Non-pigmented ciliary epithelial cell (primary cell): ENCODE measurements at regions not wholly inside any gene's neighbourhood (a gene's known extent, or its start where the extent isn't known, plus 50 kb on each side); places are given as distances from the start of the nearest gene placed in this dataset.
"Not testable (repeated sequence)": the region's sequence is repeated elsewhere in the genome, so short reads cannot be mapped to it uniquely, and the experiment has no call there.

ENCODE experiments used
- DNase-seq: peaks from one replicate; pipeline ENCODE4 v3.0.0-alpha.2; 2010; ENCODE audit warnings: low read depth

GRCh38 chr2:16393500-16394071, 272.0 kb downstream of the CYRIA start:
- no peak for DNase-seq

GRCh38 chr2:16392647-16393499, 272.8 kb downstream of the CYRIA start:
- DNase-seq: no peak

DNA sequence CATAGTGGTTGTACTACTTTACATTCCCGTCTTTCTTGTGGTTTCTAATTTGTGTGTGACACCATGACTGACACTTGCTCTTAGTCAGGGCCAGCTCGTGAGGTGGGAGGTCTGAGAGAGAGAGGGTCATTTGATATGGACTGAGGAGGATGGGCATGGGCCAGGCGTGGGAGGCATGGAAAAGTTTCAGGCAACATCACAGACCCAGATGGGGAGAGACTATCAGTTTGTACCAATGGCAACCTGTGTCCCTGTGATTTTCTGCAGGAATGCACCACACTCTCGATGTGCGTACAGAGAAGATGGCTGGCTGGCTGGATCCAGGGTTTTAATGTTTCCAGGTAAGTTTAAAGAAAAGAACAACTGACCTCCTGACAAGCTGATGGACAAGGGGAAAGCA, 273.6 kb downstream of the CYRIA start:
- no peak for DNase-seq

DNA sequence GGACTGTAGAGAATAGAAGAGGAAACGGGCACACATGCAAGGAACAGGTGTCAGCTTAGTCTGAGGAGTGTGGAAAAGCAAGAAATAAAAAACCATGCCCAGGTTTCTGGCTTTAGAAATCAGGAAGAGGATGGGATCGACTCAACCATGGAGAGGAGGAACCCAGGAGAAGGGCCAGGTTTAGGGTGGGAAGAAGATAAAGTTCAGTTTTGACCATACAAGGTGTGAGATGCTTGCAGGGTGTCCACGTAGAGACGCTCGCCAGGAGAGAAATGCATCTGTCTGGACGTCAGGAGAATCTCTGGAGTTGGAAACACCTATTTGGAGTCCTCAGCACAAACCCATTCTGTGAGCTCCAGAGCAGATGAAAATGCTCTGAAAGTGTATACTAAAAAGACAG, 275.1 kb downstream of the CYRIA start:
- DNase-seq: no peak

GRCh38 chr2:16389611-16390010, 276.0 kb downstream of the CYRIA start:
- no peak for DNase-seq

- not testable (repeated sequence) for DNase-seq
These were observed 277.3 kb downstream of the CYRIA start for GRCh38 chr2:16388199-16388830.

GRCh38 chr2:16387461-16387984, 278.1 kb downstream of the CYRIA start:
- no peak for DNase-seq

- DNase-seq: no peak
These were observed 279.2 kb downstream of the CYRIA start for GRCh38 chr2:16386431-16386830.

DNA sequence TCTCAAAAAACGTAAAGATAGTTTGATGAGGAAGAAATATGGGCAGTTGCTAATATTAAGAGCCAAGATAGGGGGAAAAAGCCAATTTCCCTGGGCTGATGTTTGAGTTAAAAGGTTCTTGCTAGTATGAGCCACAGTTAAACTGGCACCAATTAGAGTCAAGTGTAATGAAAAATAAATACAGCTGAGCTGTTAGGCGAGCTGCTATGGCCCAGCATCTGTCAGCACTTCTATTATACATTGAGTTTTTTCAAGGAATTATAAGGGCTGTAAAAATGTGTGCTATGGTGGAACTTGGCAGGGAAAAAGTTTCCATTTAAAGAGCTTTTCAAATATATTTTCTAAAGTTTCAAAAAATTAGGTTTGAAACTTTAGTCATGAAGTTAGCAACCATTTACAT, 279.6 kb downstream of the CYRIA start:
- DNase-seq: no peak

DNA sequence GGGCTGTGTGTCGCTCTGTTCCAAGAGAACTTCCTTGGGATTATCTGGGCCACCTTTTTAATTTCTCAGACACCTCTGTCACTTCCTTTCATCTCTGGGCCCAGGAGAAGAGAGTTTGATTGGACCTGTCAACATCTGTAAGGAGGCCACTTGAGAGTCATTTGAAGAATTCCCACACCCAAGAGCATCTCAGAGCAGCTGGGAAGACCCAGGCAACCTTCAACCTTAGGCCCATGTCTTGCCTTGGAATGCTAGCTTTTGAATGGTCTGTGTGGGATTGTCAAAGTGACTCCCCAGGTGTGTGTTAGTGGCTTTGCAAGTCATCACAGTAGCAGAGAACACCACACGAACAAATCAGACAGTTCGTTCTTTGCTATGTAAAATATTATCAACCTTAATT, 280.3 kb downstream of the CYRIA start:
- no peak for DNase-seq

- DNase-seq: no peak
These were observed 282.2 kb downstream of the CYRIA start for GRCh38 chr2:16383411-16383810.

DNA sequence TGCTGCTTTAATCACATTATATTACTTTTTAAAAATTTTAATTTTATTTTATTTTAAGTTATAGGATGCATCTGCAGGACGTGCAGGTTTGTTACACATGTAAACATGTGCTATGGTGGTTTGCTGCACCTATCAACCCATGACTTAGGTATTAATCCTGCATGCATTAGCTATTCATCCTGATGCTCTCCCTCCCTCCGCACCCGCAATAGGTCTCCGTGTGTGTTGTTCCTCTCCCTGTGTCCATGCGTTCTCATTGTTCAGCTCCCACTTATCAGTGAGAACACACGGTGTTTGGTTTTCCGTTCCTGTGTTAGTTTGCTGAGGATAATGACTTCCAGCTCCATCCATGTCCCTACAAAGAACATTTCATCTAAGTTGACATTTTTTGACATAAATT, 283.2 kb downstream of the CYRIA start:
- DNase-seq: no peak

GRCh38 chr2:16381511-16381910, 284.1 kb downstream of the CYRIA start:
- no peak for DNase-seq

- not testable (repeated sequence) for DNase-seq
These were observed 285.7 kb downstream of the CYRIA start for GRCh38 chr2:16379901-16380300.

DNA sequence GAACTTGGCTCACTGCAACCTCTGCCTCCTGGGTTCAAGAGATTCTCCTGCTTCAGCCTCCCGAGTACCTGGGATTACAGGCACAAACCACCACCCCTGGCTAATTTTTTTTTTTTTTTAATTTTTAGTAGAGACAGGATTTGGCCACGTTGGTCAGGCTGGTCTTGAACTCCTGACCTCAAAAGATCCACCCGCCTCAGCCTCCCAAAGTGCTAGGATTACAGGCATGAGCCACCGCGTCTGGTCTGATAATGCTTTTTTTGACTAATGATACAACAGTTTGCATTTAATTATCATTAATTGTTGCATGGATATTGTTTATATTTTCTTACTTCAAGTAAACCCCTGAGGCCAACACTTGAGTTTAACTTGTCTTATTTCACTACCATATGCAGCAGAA, 286.6 kb downstream of the CYRIA start:
- not testable (repeated sequence) for DNase-seq

- no peak for DNase-seq
These were observed 287.6 kb downstream of the CYRIA start for GRCh38 chr2:16378031-16378430.

- no peak for DNase-seq
These were observed 289.7 kb downstream of the CYRIA start for GRCh38 chr2:16375981-16376380.

DNA sequence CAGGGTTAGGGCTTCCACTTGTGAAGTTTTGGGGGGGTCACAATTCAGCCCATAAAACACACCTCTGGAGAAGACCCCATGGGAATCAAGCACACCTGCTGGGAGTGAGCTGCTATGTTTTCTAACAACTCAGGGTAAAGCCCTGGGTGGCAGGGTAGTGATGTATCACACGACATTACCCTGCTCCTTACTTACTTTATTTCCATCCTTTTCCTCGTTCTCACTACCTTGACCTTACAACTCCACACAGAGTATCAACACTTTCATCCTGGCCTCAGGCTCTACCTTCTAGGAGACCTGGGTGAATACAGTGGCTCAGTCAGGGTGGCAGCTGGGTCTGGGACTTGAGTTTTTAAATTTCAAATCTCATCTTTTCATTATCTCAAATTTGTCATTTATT, 290.3 kb downstream of the CYRIA start:
- DNase-seq: no peak

DNA sequence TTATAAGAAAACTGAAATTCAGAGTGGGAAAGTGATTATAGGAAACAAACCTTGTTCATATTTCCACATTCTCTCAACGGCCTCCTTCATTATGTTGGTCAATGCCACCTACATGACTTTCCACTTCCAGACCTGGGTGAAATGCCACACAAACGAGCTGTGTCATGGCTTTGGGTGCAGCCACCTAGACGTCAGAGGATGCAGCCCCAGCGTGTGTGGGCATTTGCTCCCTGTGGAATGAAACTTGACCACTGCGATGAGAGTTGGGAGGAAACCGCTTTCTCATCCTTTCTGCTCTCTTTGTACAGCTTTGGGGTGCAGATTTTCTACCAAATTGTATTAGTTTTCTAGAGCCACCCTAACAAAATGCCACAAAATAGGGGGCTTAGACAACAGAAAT, 291.0 kb downstream of the CYRIA start:
- DNase-seq: no peak

GRCh38 chr2:16373341-16373740, 292.3 kb downstream of the CYRIA start:
- no peak for DNase-seq

- DNase-seq: no peak
These were observed 293.9 kb downstream of the CYRIA start for GRCh38 chr2:16371751-16372150.

DNA sequence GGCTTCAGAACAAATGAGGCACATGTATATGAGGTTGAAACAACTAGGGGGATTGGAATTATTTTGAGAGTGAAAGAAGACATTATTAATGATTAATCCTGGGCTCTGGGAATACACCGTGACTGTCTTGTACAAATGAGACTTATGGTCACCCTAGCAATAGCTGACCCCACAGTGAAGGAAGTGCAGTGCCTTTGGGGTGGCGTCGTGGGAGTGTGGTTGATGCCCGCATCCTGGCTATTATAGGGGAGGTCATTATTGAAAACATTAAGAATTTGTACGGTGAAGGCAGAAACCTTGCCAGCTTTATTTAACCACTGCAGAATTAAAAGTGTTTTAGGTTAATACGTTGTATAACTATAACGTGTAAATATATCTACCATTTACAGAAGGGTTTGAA, 296.7 kb downstream of the CYRIA start:
- no peak for DNase-seq

DNA sequence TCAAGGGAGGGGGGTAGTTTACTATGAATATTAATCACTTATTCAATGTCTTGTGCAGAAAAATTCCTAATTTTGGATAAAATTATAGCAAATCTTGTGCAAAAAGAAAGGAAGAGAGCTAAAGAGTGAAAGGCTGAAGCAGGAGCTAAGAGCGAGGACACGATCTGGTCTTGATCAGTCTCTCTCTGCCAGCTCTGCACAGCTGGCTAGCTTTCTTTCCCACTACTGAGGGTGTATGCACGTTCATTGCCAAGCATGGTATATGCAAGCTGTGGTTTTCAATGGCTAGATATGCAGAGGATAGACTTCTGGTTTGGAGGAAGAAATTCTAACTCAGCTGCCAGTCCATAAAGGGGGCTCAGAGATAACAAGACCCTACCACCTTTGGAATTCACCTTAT, 297.3 kb downstream of the CYRIA start:
- no peak for DNase-seq
